RWPE2 (cell line): ENCODE measurements at regions not wholly inside any gene's neighbourhood (a gene's known extent, or its start where the extent isn't known, plus 50 kb on each side); places are given as distances from the start of the nearest gene placed in this dataset.

Source experiments
- ATAC-seq: fragments of 200-7000 bp; cut with Tn5 transposase; 3 replicates; pipeline ENCODE4 v1.9.1; 2021; ENCODE audit warnings: low read depth
- DNase-seq: peaks from one replicate; pipeline ENCODE4 v3.0.0-alpha.2; 2020; ENCODE audit warnings: low spot score
- H3K27ac ChIP-seq: fragments of 450-650 bp; 2 replicates; pipeline ENCODE4 v1.5.1; 2017; ENCODE audit warnings: mild to moderate bottlenecking; ENCODE audit not compliant: poor library complexity, severe bottlenecking
- H3K27me3 ChIP-seq: fragments of 250-450 bp; sonication (Bioruptor Pico); 2 replicates; pipeline ENCODE4 v1.5.1; 2021; ENCODE audit warnings: mild to moderate bottlenecking, moderate library complexity; ENCODE audit not compliant: insufficient read depth, poor library complexity, severe bottlenecking
- H3K36me3 ChIP-seq: fragments of 250-450 bp; sonication (Bioruptor Pico); 2 replicates; pipeline ENCODE4 v1.5.1; 2020; ENCODE audit warnings: low read depth, mild to moderate bottlenecking, moderate library complexity
- H3K4me1 ChIP-seq: fragments of 250-450 bp; sonication (Bioruptor Pico); 2 replicates; pipeline ENCODE4 v1.5.1; 2021; ENCODE audit warnings: mild to moderate bottlenecking, moderate library complexity; ENCODE audit not compliant: insufficient read depth, poor library complexity, severe bottlenecking
- H3K4me3 ChIP-seq: fragments of 250-450 bp; sonication (Bioruptor Pico); 2 replicates; pipeline ENCODE4 v1.5.1; 2021; ENCODE audit warnings: mild to moderate bottlenecking, moderate library complexity; ENCODE audit not compliant: severe bottlenecking
- H3K9me3 ChIP-seq: fragments of 250-450 bp; sonication (Bioruptor Pico); 2 replicates; pipeline ENCODE4 v1.5.1; 2021; ENCODE audit warnings: mild to moderate bottlenecking, moderate library complexity; ENCODE audit not compliant: severe bottlenecking
- CTCF ChIP-seq: fragments of 450-650 bp; IDR thresholded peaks from one replicate; pipeline ENCODE4 v1.5.1; 2017; ENCODE audit warnings: mild to moderate bottlenecking, moderate library complexity; ENCODE audit not compliant: poor library complexity, severe bottlenecking

- DNase-seq (no peak), ATAC-seq (no peak)
- Histone ChIP-seq H3K4me3 (peak overlapping the region; percentile 54), H3K9me3 (peaks cover 3% of the 10 kb centered on the region), H3K4me1 (no peaks in the 10 kb centered on the region), H3K27ac (no peak overlapping the region), H3K36me3 (no peaks in the 10 kb centered on the region), H3K27me3 (no peaks in the 10 kb centered on the region)
- TF ChIP-seq CTCF, result no peak
Observed at GRCh38 chr6:27631609-27631916, 158.7 kb upstream of the ZNF184 start.

- H3K36me3 ChIP-seq, result no peaks in the 10 kb centered on the region
- H3K4me1 ChIP-seq, result no peaks in the 10 kb centered on the region
- peaks cover 3% of the 10 kb centered on the region for H3K9me3 ChIP-seq
- ATAC-seq (peak; percentile 93), DNase-seq (peak; percentile 81)
- no peak for TF ChIP-seq CTCF
- H3K27ac ChIP-seq, result no peak overlapping the region
- H3K27me3 ChIP-seq, result no peaks in the 10 kb centered on the region
- H3K4me3 ChIP-seq, result peak overlapping the region; percentile 54
Observed at GRCh38 chr6:27630727-27631608, 158.1 kb upstream of the ZNF184 start.

- no peak overlapping the region for H3K27ac ChIP-seq
- H3K4me3 ChIP-seq, result no peak overlapping the region
- ATAC-seq, result no peak
- no peaks in the 10 kb centered on the region for H3K4me1 ChIP-seq
- H3K36me3 ChIP-seq, result no peaks in the 10 kb centered on the region
- DNase-seq, result no peak
- H3K9me3 ChIP-seq, result no peaks in the 10 kb centered on the region
- no peaks in the 10 kb centered on the region for H3K27me3 ChIP-seq
- no peak for TF ChIP-seq CTCF
Observed at GRCh38 chr6:27624694-27625262, 151.9 kb upstream of the ZNF184 start.

- Histone ChIP-seq H3K9me3 (no peaks in the 10 kb centered on the region), H3K27me3 (no peaks in the 10 kb centered on the region), H3K27ac (no peak overlapping the region), H3K4me1 (no peaks in the 10 kb centered on the region), H3K36me3 (no peaks in the 10 kb centered on the region), H3K4me3 (no peak overlapping the region)
- ATAC-seq (no peak), DNase-seq (no peak)
- no peak for TF ChIP-seq CTCF
Observed at GRCh38 chr6:27623103-27623502, 150.2 kb upstream of the ZNF184 start.

GRCh38 chr6:27619436-27619835, 146.5 kb upstream of the ZNF184 start:
- Histone ChIP-seq H3K36me3 (no peaks in the 10 kb centered on the region), H3K27me3 (no peaks in the 10 kb centered on the region), H3K4me1 (peaks cover 6% of the 10 kb centered on the region), H3K9me3 (no peaks in the 10 kb centered on the region), H3K4me3 (no peak overlapping the region), H3K27ac (no peak overlapping the region)
- no peak for TF ChIP-seq CTCF
- DNase-seq, result no peak
- no peak for ATAC-seq
